Erythroblast (primary cell): ENCODE measurements at regions not wholly inside any gene's neighbourhood (a gene's known extent, or its start where the extent isn't known, plus 50 kb on each side); places are given as distances from the start of the nearest gene placed in this dataset.

Source experiments
- GATA1 ChIP-seq: IDR thresholded peaks from 2 replicates; pipeline ENCODE4 v1.6.1; 2011; ENCODE audit warnings: low read depth, mild to moderate bottlenecking, control low read depth, low read length, moderate library complexity
- POLR2A ChIP-seq: IDR thresholded peaks from 2 replicates; pipeline ENCODE4 v1.6.1; 2011; ENCODE audit warnings: mild to moderate bottlenecking, low read length

DNA sequence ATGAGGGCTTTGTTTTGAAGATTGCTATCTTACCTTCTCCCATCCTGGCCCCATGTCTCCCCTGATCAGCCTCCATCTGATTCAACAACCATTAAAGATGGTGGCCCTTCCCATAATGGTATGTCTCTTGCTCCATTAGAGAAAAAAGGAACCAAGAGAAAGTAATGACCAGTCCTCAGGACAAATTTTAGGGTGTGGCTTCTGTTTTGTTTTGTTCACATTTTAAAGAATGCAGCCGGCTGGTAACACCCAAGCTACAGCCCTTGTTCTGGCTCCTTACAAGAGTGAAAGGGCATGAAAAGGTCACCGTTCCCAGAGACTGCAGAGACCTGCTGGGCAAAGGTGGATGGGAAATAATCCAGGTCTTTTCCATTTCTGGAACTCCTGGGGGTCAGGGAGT is 287.9 kb upstream of the NEBL start:
- no peak for TF ChIP-seq POLR2A
- TF ChIP-seq GATA1: no peak
